ENCODE measurements at regions not wholly inside any gene's neighbourhood (a gene's known extent, or its start where the extent isn't known, plus 50 kb on each side); places are given as distances from the start of the nearest gene placed in this dataset.
"Not testable (repeated sequence)": the region's sequence is repeated elsewhere in the genome, so short reads cannot be mapped to it uniquely, and the experiment has no call there.

- no peak for DNase-seq
These were observed 456.3 kb upstream of the MYT1L start for GRCh38 chr2:2787301-2787907.

GRCh38 chr2:2782007-2782406 is 450.9 kb upstream of the MYT1L start:
- no peak for DNase-seq

- no peak for DNase-seq
These were observed 448.7 kb upstream of the MYT1L start for GRCh38 chr2:2779727-2780126.

DNA sequence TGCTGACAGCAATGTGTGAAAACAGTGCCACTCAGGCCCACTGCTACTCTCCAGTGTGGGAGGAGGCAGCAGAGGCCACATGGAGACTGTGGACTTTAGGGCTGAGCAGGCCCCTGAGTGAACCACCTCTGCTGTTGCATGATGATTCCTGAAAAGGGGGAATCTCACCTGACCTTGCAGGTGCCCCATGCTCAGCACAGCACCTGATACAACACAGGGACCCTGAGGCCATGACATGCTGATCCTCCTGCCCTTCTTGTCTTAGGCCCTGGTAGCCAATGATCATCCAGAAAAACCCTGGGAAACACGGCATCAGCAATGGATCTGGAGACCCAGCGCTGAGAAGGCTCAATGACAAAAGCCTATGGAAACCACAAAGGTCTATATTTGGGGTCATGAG is 446.8 kb upstream of the MYT1L start:
- no peak for DNase-seq

DNA sequence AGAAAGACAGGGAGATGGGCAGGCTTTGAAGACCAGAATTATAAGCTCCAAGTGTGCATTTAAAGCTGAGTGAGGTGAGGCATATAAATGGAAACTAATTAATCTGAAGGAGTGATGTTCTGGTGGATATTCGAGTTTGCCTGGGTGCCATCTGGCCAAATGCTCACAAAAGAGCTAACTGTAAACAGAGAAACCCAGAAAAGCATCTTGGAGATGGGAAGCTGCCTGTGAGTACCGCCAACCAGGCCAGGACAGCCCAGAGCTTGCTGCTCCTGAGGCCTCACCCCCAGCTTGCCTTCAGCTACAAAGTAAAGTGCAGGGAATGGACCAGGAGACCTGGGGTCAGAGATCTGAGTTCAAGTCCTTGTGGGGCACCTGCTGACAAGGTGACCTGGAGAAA is 446.1 kb upstream of the MYT1L start:
- DNase-seq = no peak

GRCh38 chr2:2775018-2775417 is 443.9 kb upstream of the MYT1L start:
- no peak for DNase-seq

- no peak for DNase-seq
These were observed 442.6 kb upstream of the MYT1L start for GRCh38 chr2:2773692-2774091.

DNA sequence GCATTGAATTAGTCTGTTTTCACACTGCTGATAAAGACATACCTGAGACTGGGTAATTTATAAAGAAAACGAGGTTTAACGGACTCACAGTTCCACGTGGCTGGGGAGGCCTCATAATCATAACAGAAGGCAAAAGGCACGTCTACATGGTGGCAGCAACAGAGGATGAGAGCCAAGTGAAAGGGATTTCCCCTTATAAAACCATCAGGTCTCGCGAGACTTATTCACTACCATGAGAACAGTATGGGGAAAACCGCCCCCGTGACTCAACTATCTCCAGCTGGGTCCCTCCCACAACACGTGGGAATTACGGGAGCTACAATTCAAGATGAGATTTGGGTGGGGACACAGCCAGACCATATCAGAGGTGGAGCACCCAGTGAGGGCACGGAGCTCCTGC is 442.0 kb upstream of the MYT1L start:
- DNase-seq = not testable (repeated sequence)

GRCh38 chr2:2771721-2772411 is 440.8 kb upstream of the MYT1L start:
- no peak for DNase-seq

DNA sequence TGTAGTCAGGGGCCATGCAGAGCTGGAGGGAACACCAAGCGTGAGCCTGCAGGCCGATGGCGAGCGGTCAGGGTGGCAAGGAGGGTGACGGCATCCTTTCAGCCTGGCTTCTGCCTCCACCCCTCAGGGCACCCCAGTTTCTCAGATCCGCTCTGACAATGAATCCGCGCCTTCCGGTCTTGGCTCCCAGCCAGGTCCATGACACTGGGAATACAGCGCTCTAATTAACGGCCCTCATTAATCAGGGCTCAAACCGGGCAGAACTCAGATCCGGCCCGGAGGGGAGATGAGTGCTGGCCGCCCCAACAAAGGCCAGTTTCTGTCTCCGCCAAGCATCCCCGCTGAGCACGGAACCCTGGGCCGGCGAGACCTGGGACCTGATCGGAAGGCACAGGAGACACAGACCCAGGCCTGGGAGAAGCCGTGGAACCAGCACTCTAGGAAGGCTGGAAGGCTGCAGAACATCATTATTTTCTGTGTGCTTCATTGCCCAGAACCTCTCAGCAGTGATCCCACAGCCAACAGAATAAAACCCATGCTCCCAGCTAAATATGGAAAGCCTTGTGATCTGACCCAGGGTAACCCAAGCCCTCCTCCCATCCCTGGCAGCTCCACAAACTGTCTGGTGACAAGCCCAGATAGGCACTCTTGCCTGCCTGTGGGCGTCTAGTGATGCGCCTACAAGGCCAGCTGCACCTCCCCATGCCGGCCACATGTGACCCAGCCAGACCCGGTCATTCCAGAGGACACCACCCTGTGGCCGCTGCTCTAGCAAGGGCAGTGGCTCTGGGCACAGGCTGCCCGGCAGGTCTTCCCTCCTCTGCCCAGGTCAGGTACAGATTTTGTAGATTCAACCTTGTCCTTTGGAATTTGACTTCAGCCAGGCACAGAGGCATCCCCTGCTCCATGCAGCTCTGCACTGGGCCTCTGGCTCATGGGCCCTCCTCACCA is 438.7 kb upstream of the MYT1L start:
- no peak for DNase-seq

GRCh38 chr2:2768476-2768875 is 437.4 kb upstream of the MYT1L start:
- no peak for DNase-seq

GRCh38 chr2:2767837-2768236 is 436.8 kb upstream of the MYT1L start:
- no peak for DNase-seq

DNA sequence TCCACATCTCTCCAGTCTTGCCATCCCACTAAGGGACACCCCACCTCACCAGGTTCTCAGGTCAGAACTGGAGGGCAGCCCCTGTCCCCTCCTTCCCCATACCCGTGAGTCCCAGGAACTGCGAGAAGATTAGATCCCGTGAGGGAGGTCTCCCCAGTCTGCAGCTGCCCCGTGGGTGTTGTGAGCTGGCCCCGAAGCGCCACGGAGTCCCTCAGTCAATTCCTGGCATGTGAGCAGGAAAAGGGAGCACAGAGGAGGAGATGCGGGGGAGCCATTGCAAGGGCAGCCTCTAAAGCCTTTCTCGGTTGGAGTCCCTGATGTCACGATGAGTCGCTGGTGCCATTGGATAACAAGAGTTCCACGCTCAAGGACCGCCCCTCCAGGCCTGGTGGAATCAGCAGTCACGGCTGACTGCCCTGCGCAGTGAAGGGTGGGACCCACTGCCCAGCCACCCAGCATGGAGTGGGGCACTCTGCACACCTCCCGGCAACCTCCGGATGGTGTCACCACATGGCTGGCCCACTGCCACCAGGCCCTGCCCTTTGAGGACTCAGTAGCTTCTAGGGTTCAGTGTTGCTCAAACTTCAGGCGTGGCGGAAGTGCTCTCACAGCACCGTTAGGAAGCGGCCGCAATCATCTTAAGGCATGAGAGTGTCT is 434.9 kb upstream of the MYT1L start:
- DNase-seq = no peak

DNA sequence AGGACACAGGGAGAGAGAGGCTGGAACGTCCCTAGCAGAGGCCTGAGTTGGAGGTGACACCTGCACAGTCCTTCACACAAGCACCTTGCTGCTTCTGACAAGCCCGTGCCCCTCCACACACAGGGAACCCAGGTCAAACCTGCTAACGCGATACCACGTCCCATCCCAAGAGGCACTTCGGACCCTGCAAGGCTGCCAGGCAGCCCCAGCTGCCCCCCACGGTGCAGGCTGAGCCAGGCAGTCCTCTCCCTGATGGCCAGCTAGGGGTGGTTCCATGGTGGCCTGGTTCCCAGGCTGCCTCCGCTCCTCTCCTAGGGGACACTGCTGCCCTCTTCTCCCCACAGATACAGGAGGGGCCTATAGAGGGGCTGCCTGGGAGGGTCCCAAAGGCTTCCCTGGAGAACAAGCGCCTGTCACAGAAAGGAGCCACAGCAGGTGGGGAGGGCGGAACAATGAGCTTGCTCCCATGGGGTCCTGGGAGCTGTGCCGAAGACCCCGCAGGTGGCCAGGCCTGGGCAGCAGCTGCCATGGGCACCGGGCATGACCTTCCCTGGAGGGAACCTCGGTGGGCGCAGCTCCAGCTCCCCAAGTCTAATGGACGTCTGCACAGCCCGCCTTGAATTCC is 434.2 kb upstream of the MYT1L start:
- DNase-seq = no peak

DNA sequence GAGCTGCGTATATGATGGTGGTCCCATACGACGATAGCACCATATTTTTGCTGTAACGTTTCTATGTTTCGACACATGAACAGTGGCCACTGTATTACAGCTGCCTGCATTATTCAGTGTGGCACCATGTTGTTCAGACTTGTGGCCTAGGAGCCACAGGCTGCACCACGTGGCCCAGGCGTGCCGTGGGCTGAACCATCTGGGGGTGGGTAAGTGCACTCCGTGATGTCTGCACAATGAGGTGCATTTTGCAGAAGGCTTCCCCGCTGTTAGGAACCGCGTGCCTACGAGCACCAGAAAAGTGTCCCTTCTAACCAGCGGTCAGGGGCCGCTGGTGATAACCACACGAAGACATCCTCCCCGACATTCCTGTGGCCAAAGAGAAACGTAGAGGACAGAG is 433.7 kb upstream of the MYT1L start:
- DNase-seq = no peak

- no peak for DNase-seq
These were observed 432.9 kb upstream of the MYT1L start for GRCh38 chr2:2764001-2764355.

DNA sequence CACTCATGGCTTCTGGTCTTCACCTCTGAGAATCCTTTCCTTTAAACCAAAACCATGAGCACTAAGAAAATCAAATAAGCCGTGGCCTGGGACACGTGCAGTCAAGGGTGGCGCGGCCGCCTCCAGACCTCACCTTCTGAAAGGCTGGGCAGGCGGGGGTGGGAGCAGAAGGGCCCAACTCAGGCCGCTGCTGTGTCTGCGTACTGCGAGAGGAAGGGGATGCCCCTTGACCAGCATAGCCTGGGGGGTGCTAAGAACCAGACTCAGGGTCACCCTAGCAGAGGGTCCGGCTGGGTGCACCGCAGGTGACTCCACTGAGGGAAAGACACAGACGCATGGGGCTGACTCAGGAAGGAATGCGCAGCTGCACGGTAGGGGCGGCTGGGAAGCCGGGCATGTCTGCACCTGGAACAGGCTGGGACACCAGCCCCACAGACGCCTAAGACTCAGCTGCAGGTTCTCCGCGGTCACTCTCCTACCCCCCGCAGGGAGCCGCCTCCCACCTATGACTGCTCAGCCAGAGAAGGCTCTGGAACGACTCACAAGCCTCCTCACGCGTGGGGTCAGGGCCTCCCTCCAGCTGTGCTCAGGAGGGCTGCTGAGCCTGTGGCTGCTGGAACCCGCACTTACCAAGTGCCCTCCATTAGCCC is 432.4 kb upstream of the MYT1L start:
- DNase-seq = no peak

DNA sequence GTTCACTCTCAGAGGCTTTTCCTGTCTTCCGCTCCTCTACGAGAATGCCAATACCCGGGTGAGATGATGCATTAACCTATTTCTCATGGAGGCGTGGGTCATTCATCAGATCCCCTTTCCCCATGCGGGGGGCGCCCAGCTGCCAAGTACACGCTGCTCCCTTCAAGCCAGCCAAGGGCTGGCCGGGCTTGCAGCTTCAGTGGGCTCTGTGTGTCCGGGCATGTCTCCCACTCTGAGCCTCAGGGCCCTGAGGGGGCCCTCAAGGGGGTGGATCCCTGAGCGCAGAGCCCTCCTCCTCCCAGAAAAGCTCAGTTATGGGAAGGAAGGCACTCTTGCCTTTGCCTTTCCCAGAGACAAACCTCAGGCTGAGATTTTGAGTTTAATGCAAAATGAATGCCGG is 431.8 kb upstream of the MYT1L start:
- no peak for DNase-seq

DNA sequence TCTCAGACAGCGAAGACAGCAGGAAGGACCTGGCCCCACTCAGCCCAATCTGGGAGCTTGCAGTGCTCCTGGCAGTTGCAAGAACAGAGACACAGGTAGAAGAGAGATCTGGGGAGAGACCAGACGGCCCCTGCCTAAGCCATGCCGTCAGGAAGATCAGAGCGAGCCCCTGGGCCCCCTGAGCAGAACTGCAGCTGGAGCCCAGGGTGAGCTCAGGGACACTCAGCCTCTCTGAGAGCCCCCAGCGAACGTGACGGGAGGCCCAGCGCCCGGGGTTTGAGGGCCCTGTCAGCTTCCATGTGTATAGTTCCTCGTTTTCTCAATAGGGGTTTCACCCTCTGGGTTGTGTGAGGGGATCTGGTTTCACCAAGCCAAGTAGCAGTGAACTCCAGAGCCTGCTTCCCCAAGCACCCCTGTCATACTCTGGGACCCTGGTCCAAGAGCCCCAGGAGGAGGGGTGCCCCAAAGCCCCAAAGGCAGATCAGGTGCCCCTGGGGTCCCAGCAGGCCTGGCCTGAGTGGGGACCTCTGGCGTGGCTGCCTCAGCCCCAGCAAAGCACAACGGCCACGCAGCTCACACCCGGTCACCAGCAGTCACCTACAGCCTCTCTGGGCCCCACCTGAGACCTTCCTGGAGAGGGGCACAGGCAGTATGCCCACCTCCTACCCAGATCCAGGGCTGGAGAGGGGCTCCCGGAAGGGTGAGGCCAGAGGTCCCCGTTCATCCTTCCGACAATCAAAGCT is 431.3 kb upstream of the MYT1L start:
- no peak for DNase-seq

- DNase-seq = no peak
These were observed 427.8 kb upstream of the MYT1L start for GRCh38 chr2:2758793-2759367.

- DNase-seq = no peak
These were observed 426.7 kb upstream of the MYT1L start for GRCh38 chr2:2757764-2758163.

Measured in fibroblast of upper back skin (primary cell).